ENCODE measurements at regions not wholly inside any gene's neighbourhood (a gene's known extent, or its start where the extent isn't known, plus 50 kb on each side); places are given as distances from the start of the nearest gene placed in this dataset.

- DNase-seq (ENCODE audit: low read depth) (no peak), FAIRE-seq (no peak)
- Histone ChIP-seq H3K36me3 (ENCODE audit: control insufficient read depth, insufficient read depth, low read length) (no peaks in the 10 kb centered on the region), H3K4me3 (ENCODE audit: low read depth, low read length) (no peak overlapping the region), H3K27me3 (ENCODE audit: control insufficient read depth, insufficient read depth, low read length) (no peaks in the 10 kb centered on the region)
- no peak for TF ChIP-seq CTCF (IDR thresholded peaks at IDR 0.05; ENCODE audit: insufficient read depth, low read length, severe bottlenecking)
These were observed 607.0 kb downstream of the ISL1 start for GRCh38 chr5:51990241-51990640.

GRCh38 chr5:51990661-51991180, 607.5 kb downstream of the ISL1 start:
- FAIRE-seq: no peak
- DNase-seq (ENCODE audit: low read depth): no peak

GRCh38 chr5:51991940-51992339, 608.7 kb downstream of the ISL1 start:
- Histone ChIP-seq H3K4me3 (ENCODE audit: low read depth, low read length) (no peak overlapping the region), H3K27me3 (ENCODE audit: control insufficient read depth, insufficient read depth, low read length) (no peaks in the 10 kb centered on the region), H3K36me3 (ENCODE audit: control insufficient read depth, insufficient read depth, low read length) (no peaks in the 10 kb centered on the region)
- TF ChIP-seq CTCF (IDR thresholded peaks at IDR 0.05; ENCODE audit: insufficient read depth, low read length, severe bottlenecking): no peak
- FAIRE-seq (no peak), DNase-seq (ENCODE audit: low read depth) (no peak)

More at GRCh38 chr5:51990661-51991180, 607.5 kb downstream of the ISL1 start:
- Histone ChIP-seq H3K36me3 (ENCODE audit: control insufficient read depth, insufficient read depth, low read length) (no peaks in the 10 kb centered on the region), H3K27me3 (ENCODE audit: control insufficient read depth, insufficient read depth, low read length) (no peaks in the 10 kb centered on the region), H3K4me3 (ENCODE audit: low read depth, low read length) (no peak overlapping the region)
- no peak for TF ChIP-seq CTCF (IDR thresholded peaks at IDR 0.05; ENCODE audit: insufficient read depth, low read length, severe bottlenecking)

GRCh38 chr5:51995773-51996306, 612.6 kb downstream of the ISL1 start:
- H3K27me3 ChIP-seq (ENCODE audit: control insufficient read depth, insufficient read depth, low read length): no peaks in the 10 kb centered on the region
- H3K4me3 ChIP-seq (ENCODE audit: low read depth, low read length): no peak overlapping the region
- DNase-seq (ENCODE audit: low read depth) (no peak), FAIRE-seq (no peak)
- TF ChIP-seq CTCF (IDR thresholded peaks at IDR 0.05; ENCODE audit: insufficient read depth, low read length, severe bottlenecking): no peak
- no peaks in the 10 kb centered on the region for H3K36me3 ChIP-seq (ENCODE audit: control insufficient read depth, insufficient read depth, low read length)

GRCh38 chr5:51996356-51996861, 613.2 kb downstream of the ISL1 start:
- no peak for TF ChIP-seq CTCF (IDR thresholded peaks at IDR 0.05; ENCODE audit: insufficient read depth, low read length, severe bottlenecking)
- FAIRE-seq (no peak), DNase-seq (ENCODE audit: low read depth) (no peak)
- Histone ChIP-seq H3K4me3 (ENCODE audit: low read depth, low read length) (no peak overlapping the region), H3K36me3 (ENCODE audit: control insufficient read depth, insufficient read depth, low read length) (no peaks in the 10 kb centered on the region), H3K27me3 (ENCODE audit: control insufficient read depth, insufficient read depth, low read length) (no peaks in the 10 kb centered on the region)

- H3K36me3 ChIP-seq (ENCODE audit: control insufficient read depth, insufficient read depth, low read length): no peaks in the 10 kb centered on the region
- H3K4me3 ChIP-seq (ENCODE audit: low read depth, low read length): no peak overlapping the region
- DNase-seq (ENCODE audit: low read depth): no peak
- H3K27me3 ChIP-seq (ENCODE audit: control insufficient read depth, insufficient read depth, low read length): no peaks in the 10 kb centered on the region
- TF ChIP-seq CTCF (IDR thresholded peaks at IDR 0.05; ENCODE audit: insufficient read depth, low read length, severe bottlenecking): no peak
- no peak for FAIRE-seq
These were observed 614.3 kb downstream of the ISL1 start for GRCh38 chr5:51997500-51997899.

Data from bronchial epithelial cell (primary cell).